ENCODE measurements at regions not wholly inside any gene's neighbourhood (a gene's known extent, or its start where the extent isn't known, plus 50 kb on each side); places are given as distances from the start of the nearest gene placed in this dataset.
"Not testable (repeated sequence)": the region's sequence is repeated elsewhere in the genome, so short reads cannot be mapped to it uniquely, and the experiment has no call there.

- no peak for DNase-seq
- no peak overlapping the region for H3K4me3 Mint-ChIP-seq
- CTCF ChIA-PET: no interaction called here
- no peak overlapping the region for H3K27ac Mint-ChIP-seq
- H3K36me3 Mint-ChIP-seq: no peaks in the 10 kb centered on the region
- no peaks in the 10 kb centered on the region for H3K27me3 Mint-ChIP-seq
- H3K4me1 Mint-ChIP-seq: no peaks in the 10 kb centered on the region
- peaks cover 37% of the 10 kb centered on the region for H3K9me3 Mint-ChIP-seq
Measured at GRCh38 chr16:6835516-6835915, 497.1 kb upstream of the RBFOX1 start.

DNA sequence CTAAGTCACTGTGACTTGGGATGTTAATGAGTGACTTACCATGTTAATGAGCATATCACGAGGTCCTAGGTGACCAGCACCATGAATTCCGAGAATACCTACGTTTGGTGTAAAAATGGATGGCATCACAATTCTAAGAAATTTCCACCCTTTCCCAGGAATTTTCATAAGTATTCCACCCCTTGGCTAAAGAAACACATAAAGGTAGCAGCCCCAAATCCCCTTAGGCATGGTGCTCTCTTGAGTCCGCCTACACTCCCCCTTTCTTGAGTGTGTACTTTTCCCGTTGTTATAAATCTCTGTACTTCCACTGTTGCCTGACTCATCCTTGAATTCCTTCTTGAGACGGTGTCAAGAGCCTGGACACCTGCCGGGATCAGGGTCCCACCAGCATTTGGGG lies 504.0 kb upstream of the RBFOX1 start:
- H3K27ac Mint-ChIP-seq: no peak overlapping the region

DNA sequence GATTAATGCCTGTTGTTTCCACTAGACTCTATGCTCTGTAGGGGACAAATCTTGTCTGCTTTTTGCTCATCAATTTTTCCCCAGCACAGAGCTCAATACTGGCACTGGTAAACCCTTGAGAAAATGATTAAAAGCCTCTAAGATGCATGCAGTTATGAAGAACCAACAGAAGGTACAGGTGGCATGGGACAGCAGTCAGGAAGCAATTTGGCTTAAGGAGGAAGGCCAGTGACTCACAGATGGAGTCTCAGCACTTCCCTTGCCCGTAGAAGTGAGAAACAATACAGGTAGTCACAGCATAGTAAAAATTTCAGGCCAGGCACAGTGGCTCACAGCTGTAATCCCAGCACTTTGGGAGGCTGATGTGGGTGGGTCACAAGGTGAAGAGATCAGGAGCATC lies 504.7 kb upstream of the RBFOX1 start:
- no peak for DNase-seq
- H3K27ac Mint-ChIP-seq: no peak overlapping the region
- CTCF ChIA-PET: no interaction called here
- no peak overlapping the region for H3K4me3 Mint-ChIP-seq
- peaks cover 20% of the 10 kb centered on the region for H3K9me3 Mint-ChIP-seq
- no peaks in the 10 kb centered on the region for H3K4me1 Mint-ChIP-seq
- no peaks in the 10 kb centered on the region for H3K27me3 Mint-ChIP-seq
- H3K36me3 Mint-ChIP-seq: no peaks in the 10 kb centered on the region

More for the DNA sequence above, 504.0 kb upstream of the RBFOX1 start:
- H3K36me3 Mint-ChIP-seq: no peaks in the 10 kb centered on the region
- H3K9me3 Mint-ChIP-seq: peaks cover 22% of the 10 kb centered on the region
- H3K27me3 Mint-ChIP-seq: no peaks in the 10 kb centered on the region
- H3K4me3 Mint-ChIP-seq: no peak overlapping the region
- CTCF ChIA-PET: no interaction called here
- H3K4me1 Mint-ChIP-seq: no peaks in the 10 kb centered on the region
- no peak for DNase-seq

DNA sequence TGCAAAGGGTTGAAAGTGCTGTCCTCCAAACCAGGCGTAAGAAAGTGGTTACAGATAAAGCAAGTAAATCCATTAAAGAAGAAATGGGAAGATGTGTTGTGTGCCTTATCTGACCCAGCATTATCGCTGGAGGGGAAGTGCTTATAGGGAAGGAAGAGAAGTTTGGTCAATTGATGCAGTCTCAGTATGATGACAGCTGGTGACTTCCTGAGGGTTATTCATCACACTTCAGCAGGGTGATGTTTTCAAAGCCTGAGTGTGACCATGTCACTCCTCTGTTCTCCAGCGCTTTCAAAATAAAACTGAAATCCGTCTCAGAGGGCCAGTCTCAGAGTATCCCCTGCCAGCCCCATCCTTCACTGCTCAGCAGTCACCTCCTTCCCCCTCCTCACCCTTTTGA lies 505.4 kb upstream of the RBFOX1 start:
- Mint-ChIP-seq H3K27ac (no peak overlapping the region), H3K4me1 (no peaks in the 10 kb centered on the region), H3K27me3 (no peaks in the 10 kb centered on the region), H3K4me3 (no peak overlapping the region), H3K36me3 (no peaks in the 10 kb centered on the region), H3K9me3 (peaks cover 20% of the 10 kb centered on the region)
- DNase-seq: no peak
- CTCF ChIA-PET: no interaction called here

GRCh38 chr16:6822041-6822440 lies 510.6 kb upstream of the RBFOX1 start:
- Mint-ChIP-seq H3K27ac (no peak overlapping the region), H3K4me1 (no peaks in the 10 kb centered on the region), H3K4me3 (no peak overlapping the region), H3K9me3 (peaks cover 26% of the 10 kb centered on the region), H3K27me3 (no peaks in the 10 kb centered on the region), H3K36me3 (no peaks in the 10 kb centered on the region)
- CTCF ChIA-PET: no interaction called here
- no peak for DNase-seq

- Mint-ChIP-seq H3K27me3 (no peaks in the 10 kb centered on the region), H3K9me3 (peaks cover 18% of the 10 kb centered on the region), H3K4me3 (no peak overlapping the region), H3K36me3 (no peaks in the 10 kb centered on the region), H3K4me1 (no peaks in the 10 kb centered on the region), H3K27ac (no peak overlapping the region)
- no peak for DNase-seq
- CTCF ChIA-PET: no interaction called here
Measured at GRCh38 chr16:6804461-6804860, 528.2 kb upstream of the RBFOX1 start.

- peaks cover 24% of the 10 kb centered on the region for H3K9me3 Mint-ChIP-seq
- no peaks in the 10 kb centered on the region for H3K36me3 Mint-ChIP-seq
- no peaks in the 10 kb centered on the region for H3K27me3 Mint-ChIP-seq
- no peak overlapping the region for H3K4me3 Mint-ChIP-seq
- no peak overlapping the region for H3K27ac Mint-ChIP-seq
- DNase-seq: no peak
- CTCF ChIA-PET: no interaction called here
- H3K4me1 Mint-ChIP-seq: no peaks in the 10 kb centered on the region
Measured at GRCh38 chr16:6803176-6803575, 529.5 kb upstream of the RBFOX1 start.

- Mint-ChIP-seq H3K36me3 (no peaks in the 10 kb centered on the region), H3K4me1 (no peaks in the 10 kb centered on the region), H3K27ac (no peak overlapping the region), H3K27me3 (no peaks in the 10 kb centered on the region), H3K4me3 (no peak overlapping the region), H3K9me3 (peaks cover 40% of the 10 kb centered on the region)
- CTCF ChIA-PET: no interaction called here
- no peak for DNase-seq
Measured at GRCh38 chr16:6797223-6797622, 535.4 kb upstream of the RBFOX1 start.

GRCh38 chr16:6777624-6778023 lies 555.0 kb upstream of the RBFOX1 start:
- CTCF ChIA-PET: no interaction called here
- no peaks in the 10 kb centered on the region for H3K4me1 Mint-ChIP-seq
- no peaks in the 10 kb centered on the region for H3K36me3 Mint-ChIP-seq
- no peak overlapping the region for H3K27ac Mint-ChIP-seq
- H3K4me3 Mint-ChIP-seq: no peak overlapping the region
- no peak for DNase-seq
- H3K27me3 Mint-ChIP-seq: no peaks in the 10 kb centered on the region
- peaks cover 4% of the 10 kb centered on the region for H3K9me3 Mint-ChIP-seq

- Mint-ChIP-seq H3K9me3 (peaks cover 1% of the 10 kb centered on the region), H3K27ac (no peak overlapping the region), H3K4me1 (no peaks in the 10 kb centered on the region), H3K27me3 (no peaks in the 10 kb centered on the region), H3K36me3 (no peaks in the 10 kb centered on the region), H3K4me3 (no peak overlapping the region)
- CTCF ChIA-PET: no interaction called here
- no peak for DNase-seq
Measured at GRCh38 chr16:6775712-6776111, 556.9 kb upstream of the RBFOX1 start.

DNA sequence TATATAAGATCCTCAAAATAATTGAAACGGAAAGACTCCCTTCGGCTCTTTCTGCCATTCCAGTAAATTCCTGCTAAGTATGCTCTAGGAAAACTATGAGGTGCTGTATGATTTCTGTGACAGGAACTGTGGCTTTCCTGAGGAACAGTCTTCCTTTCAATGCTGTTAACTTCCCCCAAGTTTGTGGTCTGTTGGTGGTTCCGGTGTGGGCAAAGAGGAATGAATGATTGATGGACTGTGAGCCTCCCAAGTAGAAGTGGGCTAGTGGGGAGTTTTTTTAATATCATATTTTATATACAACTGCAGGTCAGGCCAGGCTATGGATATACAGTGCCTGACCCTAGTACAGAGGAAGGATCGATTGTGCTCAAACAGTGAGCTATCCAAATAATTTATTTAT lies 560.7 kb upstream of the RBFOX1 start:
- no peaks in the 10 kb centered on the region for H3K4me1 Mint-ChIP-seq
- no peak for DNase-seq
- no peaks in the 10 kb centered on the region for H3K36me3 Mint-ChIP-seq
- H3K27me3 Mint-ChIP-seq: no peaks in the 10 kb centered on the region
- CTCF ChIA-PET: no interaction called here
- H3K9me3 Mint-ChIP-seq: peaks cover 3% of the 10 kb centered on the region
- H3K4me3 Mint-ChIP-seq: no peak overlapping the region
- H3K27ac Mint-ChIP-seq: no peak overlapping the region

DNA sequence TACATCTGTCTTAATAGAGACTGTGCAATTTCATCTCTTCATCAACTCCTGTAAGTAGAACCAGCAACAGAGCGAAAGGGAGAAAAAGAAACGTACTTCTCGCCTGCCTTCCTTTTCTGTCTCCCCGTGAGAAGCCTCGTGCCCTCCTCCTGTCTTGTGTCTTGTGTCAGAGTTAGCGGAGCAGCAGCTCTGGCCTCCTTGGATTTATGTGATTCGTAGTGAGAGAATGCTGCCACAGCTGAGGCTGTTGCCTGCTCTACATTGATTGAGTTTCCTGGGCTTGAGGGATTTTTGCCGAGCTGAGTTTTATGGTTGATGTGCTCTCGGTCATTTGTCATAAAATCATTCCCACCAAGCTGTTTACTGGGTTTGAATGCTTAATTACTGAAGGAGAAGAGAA lies 579.1 kb upstream of the RBFOX1 start:
- no peaks in the 10 kb centered on the region for H3K36me3 Mint-ChIP-seq
- no peak overlapping the region for H3K4me3 Mint-ChIP-seq
- no peak for DNase-seq
- no peaks in the 10 kb centered on the region for H3K27me3 Mint-ChIP-seq
- H3K9me3 Mint-ChIP-seq: peaks cover 9% of the 10 kb centered on the region
- H3K27ac Mint-ChIP-seq: no peak overlapping the region
- no peaks in the 10 kb centered on the region for H3K4me1 Mint-ChIP-seq
- CTCF ChIA-PET: no interaction called here

DNA sequence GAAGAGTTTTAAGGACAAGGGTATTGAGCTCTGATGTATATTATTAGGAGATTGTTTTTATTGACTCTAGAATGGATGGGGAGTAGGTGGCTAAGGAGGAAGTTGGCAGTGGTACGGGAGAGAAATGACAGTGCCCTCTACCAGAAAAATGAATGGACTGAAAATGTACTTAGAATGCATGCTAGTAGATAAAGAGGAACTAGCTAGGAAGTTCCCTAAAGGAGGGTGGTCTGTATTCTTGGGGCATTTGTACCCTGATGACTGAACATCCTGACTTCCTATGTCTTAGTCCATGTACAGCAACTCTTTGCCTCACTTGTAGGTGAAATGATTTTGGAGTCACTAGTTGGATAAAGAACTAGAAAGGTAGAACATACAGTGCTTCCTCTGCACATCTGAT lies 581.5 kb upstream of the RBFOX1 start:
- H3K27ac Mint-ChIP-seq: no peak overlapping the region
- peaks cover 9% of the 10 kb centered on the region for H3K9me3 Mint-ChIP-seq
- CTCF ChIA-PET: no interaction called here
- no peaks in the 10 kb centered on the region for H3K36me3 Mint-ChIP-seq
- no peaks in the 10 kb centered on the region for H3K4me1 Mint-ChIP-seq
- H3K4me3 Mint-ChIP-seq: no peak overlapping the region
- H3K27me3 Mint-ChIP-seq: no peaks in the 10 kb centered on the region
- DNase-seq: no peak

GRCh38 chr16:6749698-6750097 lies 582.9 kb upstream of the RBFOX1 start:
- Mint-ChIP-seq H3K4me1 (no peaks in the 10 kb centered on the region), H3K9me3 (peaks cover 9% of the 10 kb centered on the region), H3K27me3 (no peaks in the 10 kb centered on the region), H3K36me3 (no peaks in the 10 kb centered on the region), H3K27ac (no peak overlapping the region), H3K4me3 (no peak overlapping the region)
- CTCF ChIA-PET: no interaction called here
- DNase-seq: no peak

GRCh38 chr16:6736302-6736701 lies 596.3 kb upstream of the RBFOX1 start:
- H3K27me3 Mint-ChIP-seq, H3K36me3 Mint-ChIP-seq, H3K27ac Mint-ChIP-seq, DNase-seq, H3K4me3 Mint-ChIP-seq, CTCF ChIA-PET, H3K4me1 Mint-ChIP-seq: not testable (repeated sequence)
- H3K9me3 Mint-ChIP-seq: peaks cover 18% of the 10 kb centered on the region

DNA sequence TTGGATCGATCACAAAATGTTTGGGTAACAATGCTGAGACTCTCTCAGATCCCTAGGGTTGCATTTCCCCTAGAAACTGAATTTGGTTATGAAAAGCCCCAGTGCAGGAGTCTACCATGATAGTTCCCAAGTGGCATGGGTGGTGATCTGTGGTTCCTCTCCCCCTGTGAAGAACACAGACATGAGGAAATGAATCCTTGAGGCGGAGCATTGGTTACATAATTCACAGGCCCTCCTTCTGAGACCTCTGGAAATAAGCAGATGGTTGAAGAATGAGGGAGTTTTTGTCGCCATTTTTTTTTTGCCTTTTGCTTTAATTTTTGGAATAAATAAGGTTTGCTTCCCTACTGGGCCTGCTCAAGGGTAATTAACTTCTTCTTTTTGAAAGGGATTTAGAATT lies 597.0 kb upstream of the RBFOX1 start:
- Mint-ChIP-seq H3K4me3 (no peak overlapping the region), H3K4me1 (no peaks in the 10 kb centered on the region), H3K27ac (no peak overlapping the region), H3K36me3 (no peaks in the 10 kb centered on the region), H3K9me3 (peaks cover 16% of the 10 kb centered on the region), H3K27me3 (no peaks in the 10 kb centered on the region)
- no peak for DNase-seq
- CTCF ChIA-PET: no interaction called here
